ENCODE measurements at regions not wholly inside any gene's neighbourhood (a gene's known extent, or its start where the extent isn't known, plus 50 kb on each side); places are given as distances from the start of the nearest gene placed in this dataset.

DNA sequence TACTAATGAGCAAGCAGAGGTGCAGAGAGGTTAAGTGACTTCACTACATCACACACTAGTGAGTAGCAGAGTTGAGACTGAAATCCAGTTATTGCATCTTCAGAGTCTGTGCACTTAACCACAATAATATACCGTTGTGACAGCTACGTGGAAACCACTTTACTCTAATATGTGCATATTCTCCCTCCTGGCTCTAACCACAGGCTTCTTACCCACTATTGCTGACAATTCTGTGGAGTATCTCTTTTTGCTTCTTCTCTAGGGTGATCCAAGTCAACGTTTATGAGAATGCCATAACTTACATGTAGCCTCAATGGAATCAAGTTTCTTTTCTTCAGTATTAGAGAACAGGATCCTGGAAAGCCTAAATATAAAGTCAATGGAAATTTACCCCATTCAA is 64.2 kb upstream of the MEOX2 start (continued):
- TF ChIP-seq, protein P1, sequence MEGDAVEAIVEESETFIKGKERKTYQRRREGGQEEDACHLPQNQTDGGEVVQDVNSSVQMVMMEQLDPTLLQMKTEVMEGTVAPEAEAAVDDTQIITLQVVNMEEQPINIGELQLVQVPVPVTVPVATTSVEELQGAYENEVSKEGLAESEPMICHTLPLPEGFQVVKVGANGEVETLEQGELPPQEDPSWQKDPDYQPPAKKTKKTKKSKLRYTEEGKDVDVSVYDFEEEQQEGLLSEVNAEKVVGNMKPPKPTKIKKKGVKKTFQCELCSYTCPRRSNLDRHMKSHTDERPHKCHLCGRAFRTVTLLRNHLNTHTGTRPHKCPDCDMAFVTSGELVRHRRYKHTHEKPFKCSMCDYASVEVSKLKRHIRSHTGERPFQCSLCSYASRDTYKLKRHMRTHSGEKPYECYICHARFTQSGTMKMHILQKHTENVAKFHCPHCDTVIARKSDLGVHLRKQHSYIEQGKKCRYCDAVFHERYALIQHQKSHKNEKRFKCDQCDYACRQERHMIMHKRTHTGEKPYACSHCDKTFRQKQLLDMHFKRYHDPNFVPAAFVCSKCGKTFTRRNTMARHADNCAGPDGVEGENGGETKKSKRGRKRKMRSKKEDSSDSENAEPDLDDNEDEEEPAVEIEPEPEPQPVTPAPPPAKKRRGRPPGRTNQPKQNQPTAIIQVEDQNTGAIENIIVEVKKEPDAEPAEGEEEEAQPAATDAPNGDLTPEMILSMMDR (IDR thresholded peaks at IDR 0.05; ENCODE audit: low read depth, low read length, missing input control) = no peak
- no peak for TF ChIP-seq HNF4G (IDR thresholded peaks at IDR 0.05)
- no peak for TF ChIP-seq YY1 (IDR thresholded peaks at IDR 0.05)
- TF ChIP-seq SP1 (IDR thresholded peaks at IDR 0.05) = no peak
- TF ChIP-seq JUND (IDR thresholded peaks at IDR 0.05) = no peak

DNA sequence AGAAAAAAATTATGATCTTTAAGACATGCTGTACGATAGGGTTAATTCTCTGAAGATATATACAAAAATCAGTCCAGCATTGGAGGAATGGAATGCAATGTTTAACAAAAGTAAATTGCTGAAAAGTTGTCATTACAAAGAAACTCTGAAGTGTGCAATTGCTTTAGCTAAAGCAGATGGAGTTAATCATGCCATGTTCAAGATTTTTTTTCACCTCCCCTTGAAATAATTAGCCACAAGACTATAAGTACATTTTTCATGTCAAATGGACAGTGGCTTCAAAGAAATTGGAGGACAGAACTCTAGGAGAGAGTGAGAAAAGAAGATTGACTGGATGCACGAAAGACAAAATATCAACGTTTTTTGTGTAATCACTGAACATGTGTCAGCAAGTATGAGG is 63.1 kb upstream of the MEOX2 start:
- 84% methylated on average over 3 of the region's 3 CpGs for WGBS
- TF ChIP-seq RXRA (IDR thresholded peaks at IDR 0.05) (no peak), JUND (IDR thresholded peaks at IDR 0.05) (no peak), HNF4G (IDR thresholded peaks at IDR 0.05) (no peak), GABPA (IDR thresholded peaks at IDR 0.05 in 1 of 2, conservative IDR thresholded peaks at IDR 0.05 in 1 of 2) (no peak), TAF1 (conservative IDR thresholded peaks at IDR 0.05) (no peak), YY1 (IDR thresholded peaks at IDR 0.05) (no peak), EGR1 (IDR thresholded peaks at IDR 0.05; ENCODE audit: low read depth in 2 of 2) (no peak), FOXA2 (IDR thresholded peaks at IDR 0.05) (no peak), RAD21 (IDR thresholded peaks at IDR 0.05) (no peak)
- TF ChIP-seq, protein P2, sequence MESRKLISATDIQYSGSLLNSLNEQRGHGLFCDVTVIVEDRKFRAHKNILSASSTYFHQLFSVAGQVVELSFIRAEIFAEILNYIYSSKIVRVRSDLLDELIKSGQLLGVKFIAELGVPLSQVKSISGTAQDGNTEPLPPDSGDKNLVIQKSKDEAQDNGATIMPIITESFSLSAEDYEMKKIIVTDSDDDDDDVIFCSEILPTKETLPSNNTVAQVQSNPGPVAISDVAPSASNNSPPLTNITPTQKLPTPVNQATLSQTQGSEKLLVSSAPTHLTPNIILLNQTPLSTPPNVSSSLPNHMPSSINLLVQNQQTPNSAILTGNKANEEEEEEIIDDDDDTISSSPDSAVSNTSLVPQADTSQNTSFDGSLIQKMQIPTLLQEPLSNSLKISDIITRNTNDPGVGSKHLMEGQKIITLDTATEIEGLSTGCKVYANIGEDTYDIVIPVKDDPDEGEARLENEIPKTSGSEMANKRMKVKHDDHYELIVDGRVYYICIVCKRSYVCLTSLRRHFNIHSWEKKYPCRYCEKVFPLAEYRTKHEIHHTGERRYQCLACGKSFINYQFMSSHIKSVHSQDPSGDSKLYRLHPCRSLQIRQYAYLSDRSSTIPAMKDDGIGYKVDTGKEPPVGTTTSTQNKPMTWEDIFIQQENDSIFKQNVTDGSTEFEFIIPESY (IDR thresholded peaks at IDR 0.05) = no peak
- TF ChIP-seq, protein P1 (IDR thresholded peaks at IDR 0.05; ENCODE audit: low read depth, low read length, missing input control) = no peak
- TF ChIP-seq, protein P3, sequence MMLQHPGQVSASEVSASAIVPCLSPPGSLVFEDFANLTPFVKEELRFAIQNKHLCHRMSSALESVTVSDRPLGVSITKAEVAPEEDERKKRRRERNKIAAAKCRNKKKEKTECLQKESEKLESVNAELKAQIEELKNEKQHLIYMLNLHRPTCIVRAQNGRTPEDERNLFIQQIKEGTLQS (IDR thresholded peaks at IDR 0.05) = no peak

DNA sequence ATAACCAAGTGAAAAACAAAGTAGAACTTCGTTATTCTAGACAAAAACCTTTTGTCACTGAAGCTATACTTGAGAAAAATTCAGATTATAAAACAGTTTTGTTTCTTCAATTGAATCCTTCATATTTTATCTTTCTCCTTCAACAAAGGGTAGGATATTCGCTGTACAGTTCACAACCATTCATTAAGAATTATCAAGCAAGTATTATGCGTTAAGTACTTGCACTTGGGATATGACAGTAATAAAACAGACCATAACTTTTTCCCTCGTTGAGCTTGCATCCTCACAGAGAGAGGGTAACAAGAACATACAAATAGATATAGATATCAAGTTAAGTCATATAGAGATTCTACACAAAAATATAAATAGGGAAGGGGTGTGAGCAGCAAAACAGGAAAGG is 61.2 kb upstream of the MEOX2 start:
- no peak overlapping the region for H3K27ac ChIP-seq (ENCODE audit: low read depth in 1 of 2, low read length in 2 of 2)
- no peak overlapping the region for H3K9ac ChIP-seq (ENCODE audit: low read depth in 1 of 2, low read length in 2 of 2)
- no peak overlapping the region for H3K4me3 ChIP-seq (ENCODE audit: low read depth in 1 of 3, low read length in 3 of 3)
- no peaks in the 10 kb centered on the region for H3K36me3 ChIP-seq (ENCODE audit: control insufficient read depth in 4 of 4, insufficient read depth in 3 of 4, low read depth in 1 of 4, low read length in 3 of 4)
- DNase-seq (ENCODE audit: low spot score) = no peak
- H3K27me3 ChIP-seq (ENCODE audit: control insufficient read depth in 4 of 4, insufficient read depth in 4 of 4, low read length in 3 of 4) = no peaks in the 10 kb centered on the region
- no peaks in the 10 kb centered on the region for H3K4me1 ChIP-seq (ENCODE audit: control insufficient read depth in 4 of 4, insufficient read depth in 4 of 4, low read length in 3 of 4)
- no peaks in the 10 kb centered on the region for H3K9me3 ChIP-seq (ENCODE audit: control insufficient read depth in 4 of 4, low read length in 3 of 4)
- 55% methylated on average over 4 of the region's 4 CpGs for WGBS
- TF ChIP-seq HNF4G (IDR thresholded peaks at IDR 0.05) = no peak
- TF ChIP-seq GABPA (IDR thresholded peaks at IDR 0.05 in 1 of 2, conservative IDR thresholded peaks at IDR 0.05 in 1 of 2) = no peak
- TF ChIP-seq, protein P3 (IDR thresholded peaks at IDR 0.05) = no peak
- no peak for TF ChIP-seq EGR1 (IDR thresholded peaks at IDR 0.05; ENCODE audit: low read depth in 2 of 2)
- TF ChIP-seq JUND (IDR thresholded peaks at IDR 0.05) = no peak
- TF ChIP-seq, protein P1 (IDR thresholded peaks at IDR 0.05; ENCODE audit: low read depth, low read length, missing input control) = no peak
- TF ChIP-seq, protein P4, sequence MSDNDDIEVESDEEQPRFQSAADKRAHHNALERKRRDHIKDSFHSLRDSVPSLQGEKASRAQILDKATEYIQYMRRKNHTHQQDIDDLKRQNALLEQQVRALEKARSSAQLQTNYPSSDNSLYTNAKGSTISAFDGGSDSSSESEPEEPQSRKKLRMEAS (IDR thresholded peaks at IDR 0.05) = no peak
- TF ChIP-seq, protein P5, sequence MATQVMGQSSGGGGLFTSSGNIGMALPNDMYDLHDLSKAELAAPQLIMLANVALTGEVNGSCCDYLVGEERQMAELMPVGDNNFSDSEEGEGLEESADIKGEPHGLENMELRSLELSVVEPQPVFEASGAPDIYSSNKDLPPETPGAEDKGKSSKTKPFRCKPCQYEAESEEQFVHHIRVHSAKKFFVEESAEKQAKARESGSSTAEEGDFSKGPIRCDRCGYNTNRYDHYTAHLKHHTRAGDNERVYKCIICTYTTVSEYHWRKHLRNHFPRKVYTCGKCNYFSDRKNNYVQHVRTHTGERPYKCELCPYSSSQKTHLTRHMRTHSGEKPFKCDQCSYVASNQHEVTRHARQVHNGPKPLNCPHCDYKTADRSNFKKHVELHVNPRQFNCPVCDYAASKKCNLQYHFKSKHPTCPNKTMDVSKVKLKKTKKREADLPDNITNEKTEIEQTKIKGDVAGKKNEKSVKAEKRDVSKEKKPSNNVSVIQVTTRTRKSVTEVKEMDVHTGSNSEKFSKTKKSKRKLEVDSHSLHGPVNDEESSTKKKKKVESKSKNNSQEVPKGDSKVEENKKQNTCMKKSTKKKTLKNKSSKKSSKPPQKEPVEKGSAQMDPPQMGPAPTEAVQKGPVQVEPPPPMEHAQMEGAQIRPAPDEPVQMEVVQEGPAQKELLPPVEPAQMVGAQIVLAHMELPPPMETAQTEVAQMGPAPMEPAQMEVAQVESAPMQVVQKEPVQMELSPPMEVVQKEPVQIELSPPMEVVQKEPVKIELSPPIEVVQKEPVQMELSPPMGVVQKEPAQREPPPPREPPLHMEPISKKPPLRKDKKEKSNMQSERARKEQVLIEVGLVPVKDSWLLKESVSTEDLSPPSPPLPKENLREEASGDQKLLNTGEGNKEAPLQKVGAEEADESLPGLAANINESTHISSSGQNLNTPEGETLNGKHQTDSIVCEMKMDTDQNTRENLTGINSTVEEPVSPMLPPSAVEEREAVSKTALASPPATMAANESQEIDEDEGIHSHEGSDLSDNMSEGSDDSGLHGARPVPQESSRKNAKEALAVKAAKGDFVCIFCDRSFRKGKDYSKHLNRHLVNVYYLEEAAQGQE (IDR thresholded peaks at IDR 0.05) = no peak

More for the DNA sequence above, 63.1 kb upstream of the MEOX2 start:
- DNase-seq (ENCODE audit: low spot score) = no peak
- Histone ChIP-seq H3K27ac (ENCODE audit: low read depth in 1 of 2, low read length in 2 of 2) (no peak overlapping the region), H3K9me3 (ENCODE audit: control insufficient read depth in 4 of 4, low read length in 3 of 4) (no peaks in the 10 kb centered on the region), H3K9ac (ENCODE audit: low read depth in 1 of 2, low read length in 2 of 2) (no peak overlapping the region), H3K4me3 (ENCODE audit: low read depth in 1 of 3, low read length in 3 of 3) (no peak overlapping the region), H3K4me1 (ENCODE audit: control insufficient read depth in 4 of 4, insufficient read depth in 4 of 4, low read length in 3 of 4) (no peaks in the 10 kb centered on the region), H3K36me3 (ENCODE audit: control insufficient read depth in 4 of 4, insufficient read depth in 3 of 4, low read depth in 1 of 4, low read length in 3 of 4) (no peaks in the 10 kb centered on the region), H3K27me3 (ENCODE audit: control insufficient read depth in 4 of 4, insufficient read depth in 4 of 4, low read length in 3 of 4) (no peaks in the 10 kb centered on the region)

Measured in liver (tissue), 8 donors.